Colonic mucosa (tissue), 4 donors: ENCODE measurements at regions not wholly inside any gene's neighbourhood (a gene's known extent, or its start where the extent isn't known, plus 50 kb on each side); places are given as distances from the start of the nearest gene placed in this dataset.
A peak's percentile ranks its signal among the peaks of the same experiment; 100 is the strongest.

Source experiments
- DNase-seq: peaks from one replicate; pipeline ENCODE4 v3.0.0-alpha.2; 2020
- H3K27ac ChIP-seq: fragments of 200-600 bp; one replicate; pipeline ENCODE4 v1.8.0; 2021
- H3K27me3 ChIP-seq: fragments of 200-600 bp; one replicate; pipeline ENCODE4 v1.8.0; 2021
- H3K36me3 ChIP-seq: fragments of 200-600 bp; one replicate; pipeline ENCODE4 v1.8.0; 2021
- H3K4me1 ChIP-seq: fragments of 200-600 bp; one replicate; pipeline ENCODE4 v1.8.0; 2021; ENCODE audit warnings: mild to moderate bottlenecking
- H3K4me3 ChIP-seq: fragments of 200-600 bp; one replicate; pipeline ENCODE4 v1.8.0; 2021
- H3K9ac ChIP-seq, 2 donors: one replicate each; pipeline ENCODE4 v1.7.0; 2013; ENCODE audit warnings: control low read depth in 2 of 2, low read depth in 2 of 2, low read length in 2 of 2
- H3K9me3 ChIP-seq: fragments of 200-600 bp; one replicate; pipeline ENCODE4 v1.8.0; 2021
- CTCF ChIP-seq: fragments of 200-600 bp; IDR thresholded peaks from one replicate; pipeline ENCODE4 v1.8.0; 2022; ENCODE audit warnings: antibody characterized with exemption, mild to moderate bottlenecking
- intact Hi-C: fragments of 100-400 bp; cut with DNase I; formaldehyde crosslinking; loops from one replicate; pipeline ENCODE4 v1.14.1; 2022
- donor health status: healthy.
- donor health status: DM: no; HTN: no; CAD: no.
- donor health status: DM: no; HTN: no; CAD: no.

DNA sequence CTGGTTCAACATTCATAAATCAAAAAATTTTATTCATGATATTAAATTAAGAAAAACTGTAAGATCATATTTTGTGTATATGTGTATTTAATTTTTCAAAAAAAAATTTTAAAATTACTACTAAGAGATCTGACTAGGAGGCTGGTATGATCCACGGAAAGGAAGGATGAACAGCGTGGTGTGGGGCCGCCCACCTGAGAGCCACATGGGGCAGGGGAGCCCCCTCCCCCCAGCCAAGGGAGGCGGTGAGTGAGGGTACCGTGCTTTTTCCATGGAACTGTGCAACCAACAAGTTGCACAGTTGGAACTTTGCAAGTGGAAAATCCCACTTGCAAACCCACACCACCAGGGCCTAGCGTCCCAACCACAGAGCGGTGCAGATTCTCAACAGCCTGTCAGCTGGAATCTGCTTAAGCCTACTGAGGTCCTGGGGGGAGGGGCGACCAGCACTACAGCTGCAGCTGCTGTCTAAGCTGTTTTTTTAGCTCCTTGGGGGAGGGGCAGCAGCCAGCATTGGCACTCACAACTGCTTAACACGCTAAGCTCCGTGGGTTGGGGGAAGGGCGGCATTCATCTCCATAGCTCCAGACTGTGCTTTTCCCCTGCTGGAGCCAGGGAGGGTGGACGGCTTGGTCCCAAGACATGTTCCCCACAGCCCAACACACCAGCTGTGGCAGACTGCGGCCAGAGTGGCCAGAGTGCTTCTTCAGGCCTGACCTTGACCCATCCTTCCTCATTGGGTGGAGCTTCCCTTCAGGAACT, 94.2 kb upstream of the IGFBP3 start:
- intact Hi-C loops = no loop called here
- Histone ChIP-seq H3K4me3 (no peak overlapping the region), H3K36me3 (no peaks in the 10 kb centered on the region), H3K9me3 (no peaks in the 10 kb centered on the region), H3K4me1 (no peaks in the 10 kb centered on the region), H3K27me3 (no peaks in the 10 kb centered on the region), H3K9ac (no peak overlapping the region), H3K27ac (no peak overlapping the region)
- DNase-seq = peak; percentile 50
- TF ChIP-seq CTCF = no peak

DNA sequence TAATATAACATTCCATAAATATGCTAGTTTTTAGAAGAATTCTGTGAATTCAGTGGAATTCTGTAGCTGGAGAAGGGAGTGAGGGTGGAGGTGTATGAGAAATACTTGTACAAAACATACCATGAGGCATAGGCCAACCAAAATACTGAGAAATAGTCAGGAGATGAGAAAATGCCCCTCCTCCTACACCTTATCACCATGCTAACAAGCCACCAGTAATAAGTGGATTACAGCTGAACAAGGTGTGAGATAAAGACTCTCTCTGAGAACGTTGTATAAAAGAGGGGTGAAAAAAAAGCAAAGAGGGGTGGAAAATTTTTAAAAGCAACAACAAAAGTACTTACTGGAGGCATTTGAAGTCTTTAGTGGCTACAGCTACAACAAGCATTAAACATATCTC, 90.4 kb upstream of the IGFBP3 start:
- TF ChIP-seq CTCF = no peak
- no peak for DNase-seq
- Histone ChIP-seq H3K9me3 (no peaks in the 10 kb centered on the region), H3K36me3 (no peaks in the 10 kb centered on the region), H3K27ac (no peak overlapping the region), H3K27me3 (no peaks in the 10 kb centered on the region), H3K9ac (no peak overlapping the region), H3K4me3 (no peak overlapping the region), H3K4me1 (no peaks in the 10 kb centered on the region)
- intact Hi-C loops = no loop called here

GRCh38 chr7:46011059-46011458, 90.0 kb upstream of the IGFBP3 start:
- intact Hi-C loops = no loop called here
- TF ChIP-seq CTCF = no peak
- DNase-seq = no peak
- H3K9me3 ChIP-seq = no peaks in the 10 kb centered on the region
- H3K4me1 ChIP-seq = no peaks in the 10 kb centered on the region
- no peak overlapping the region for H3K27ac ChIP-seq
- H3K27me3 ChIP-seq = no peaks in the 10 kb centered on the region
- H3K4me3 ChIP-seq = no peak overlapping the region
- no peaks in the 10 kb centered on the region for H3K36me3 ChIP-seq
- H3K9ac ChIP-seq = no peak overlapping the region

DNA sequence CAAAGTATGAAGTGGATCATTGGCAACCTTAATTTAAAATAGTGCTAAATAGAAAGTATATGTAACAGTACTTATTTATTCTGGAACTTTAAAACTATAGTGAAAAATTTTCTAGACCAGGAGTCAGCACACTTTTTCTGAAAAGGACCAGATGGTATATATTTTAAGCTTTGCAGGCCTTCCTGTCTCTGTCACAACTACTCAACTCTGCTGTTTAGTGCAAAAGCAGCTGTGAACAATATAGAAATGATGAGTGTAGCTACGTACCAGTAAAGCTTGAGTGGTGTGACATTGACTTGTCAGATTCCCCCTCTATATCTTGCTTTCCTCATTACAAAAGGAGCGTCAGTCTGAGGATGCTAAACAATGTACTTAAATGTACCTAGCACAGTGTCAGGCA, 88.1 kb upstream of the IGFBP3 start:
- no peaks in the 10 kb centered on the region for H3K36me3 ChIP-seq
- no peak overlapping the region for H3K4me3 ChIP-seq
- no peaks in the 10 kb centered on the region for H3K27me3 ChIP-seq
- H3K4me1 ChIP-seq = no peaks in the 10 kb centered on the region
- H3K9ac ChIP-seq = no peak overlapping the region
- TF ChIP-seq CTCF = no peak
- no peak for DNase-seq
- no peaks in the 10 kb centered on the region for H3K9me3 ChIP-seq
- no peak overlapping the region for H3K27ac ChIP-seq
- intact Hi-C loops = no loop called here

DNA sequence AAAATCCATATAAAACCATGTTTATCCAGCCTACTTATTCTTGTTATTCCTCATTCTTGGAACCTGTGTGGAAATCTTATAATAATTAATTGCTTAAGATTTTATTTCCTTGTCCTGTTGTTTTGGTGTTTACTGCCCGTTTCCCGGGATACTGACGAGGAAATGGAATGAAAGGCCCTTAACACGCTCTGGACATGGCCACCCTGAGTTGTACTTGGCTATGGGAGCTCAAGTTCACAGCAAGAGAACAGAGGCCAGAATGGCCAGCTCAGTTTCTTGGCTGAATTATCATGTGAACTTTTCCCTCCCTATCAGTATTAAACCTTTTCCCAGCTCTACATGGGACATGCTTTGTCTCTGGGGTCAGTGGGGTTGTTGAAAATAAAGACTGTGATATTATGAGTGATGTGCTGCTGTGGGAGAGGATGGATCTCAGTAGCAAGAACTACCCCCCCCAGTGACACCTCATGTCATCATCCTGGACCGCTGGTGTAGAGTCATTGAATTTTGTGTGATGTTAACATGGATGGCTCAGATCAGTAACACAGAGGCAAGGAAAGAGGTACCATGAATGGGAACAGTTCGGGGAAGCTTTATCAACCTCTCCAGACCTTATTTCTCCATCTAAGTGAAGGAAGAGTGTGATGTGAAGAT, 87.0 kb upstream of the IGFBP3 start:
- no peak for DNase-seq
- Histone ChIP-seq H3K4me3 (no peak overlapping the region), H3K9me3 (no peaks in the 10 kb centered on the region), H3K27ac (no peak overlapping the region), H3K9ac (no peak overlapping the region), H3K36me3 (no peaks in the 10 kb centered on the region), H3K4me1 (no peaks in the 10 kb centered on the region), H3K27me3 (no peaks in the 10 kb centered on the region)
- TF ChIP-seq CTCF = no peak
- intact Hi-C loops = no loop called here
